ENCODE measurements at regions not wholly inside any gene's neighbourhood (a gene's known extent, or its start where the extent isn't known, plus 50 kb on each side); places are given as distances from the start of the nearest gene placed in this dataset.

GRCh38 chr2:160582490-160583145, 89.0 kb upstream of the RBMS1 start:
- TF ChIP-seq CTCF (IDR thresholded peaks at IDR 0.05) (no peak), EZH2 (IDR thresholded peaks at IDR 0.05; ENCODE audit: borderline replicate concordance, insufficient read depth, low read depth, low read length, poor library complexity, severe bottlenecking) (no peak)

Measured in B cell (primary cell).